ENCODE measurements at regions not wholly inside any gene's neighbourhood (a gene's known extent, or its start where the extent isn't known, plus 50 kb on each side); places are given as distances from the start of the nearest gene placed in this dataset.

DNA sequence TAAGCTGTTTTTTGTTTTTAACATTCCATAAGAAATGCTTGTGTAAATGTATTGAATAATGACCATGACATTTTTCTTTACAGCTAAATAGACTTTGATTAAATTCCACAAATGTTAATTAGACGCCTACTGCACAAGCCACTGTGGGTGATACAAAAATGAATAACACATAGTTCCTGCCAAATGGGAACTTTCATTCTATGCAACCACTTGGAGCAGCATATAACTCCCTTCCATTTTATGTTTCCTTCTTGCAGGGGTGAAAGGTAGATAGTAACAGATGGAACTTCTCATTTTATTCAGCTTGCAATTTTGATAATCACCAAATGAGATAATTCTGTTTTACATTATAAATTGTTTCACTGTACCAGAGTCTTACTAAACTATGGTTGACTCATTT, 70.0 kb upstream of the THUMPD2 start:
- ChIA-PET POLR2A (no interaction called here), CTCF (interaction anchor here (0.5 to 1.2 kb wide), 3 partner anchors 8 to 11 kb away, joined by 3 to 4 read pairs (median 4); no protein-coding TSS in a partner anchor)
- H3K27ac ChIP-seq (ENCODE audit: low read length in 2 of 2): no peak overlapping the region
- no peaks in the 10 kb centered on the region for H4K20me1 ChIP-seq (ENCODE audit: control insufficient read depth, insufficient read depth, low read length, poor library complexity, severe bottlenecking)
- TF ChIP-seq, protein P1, sequence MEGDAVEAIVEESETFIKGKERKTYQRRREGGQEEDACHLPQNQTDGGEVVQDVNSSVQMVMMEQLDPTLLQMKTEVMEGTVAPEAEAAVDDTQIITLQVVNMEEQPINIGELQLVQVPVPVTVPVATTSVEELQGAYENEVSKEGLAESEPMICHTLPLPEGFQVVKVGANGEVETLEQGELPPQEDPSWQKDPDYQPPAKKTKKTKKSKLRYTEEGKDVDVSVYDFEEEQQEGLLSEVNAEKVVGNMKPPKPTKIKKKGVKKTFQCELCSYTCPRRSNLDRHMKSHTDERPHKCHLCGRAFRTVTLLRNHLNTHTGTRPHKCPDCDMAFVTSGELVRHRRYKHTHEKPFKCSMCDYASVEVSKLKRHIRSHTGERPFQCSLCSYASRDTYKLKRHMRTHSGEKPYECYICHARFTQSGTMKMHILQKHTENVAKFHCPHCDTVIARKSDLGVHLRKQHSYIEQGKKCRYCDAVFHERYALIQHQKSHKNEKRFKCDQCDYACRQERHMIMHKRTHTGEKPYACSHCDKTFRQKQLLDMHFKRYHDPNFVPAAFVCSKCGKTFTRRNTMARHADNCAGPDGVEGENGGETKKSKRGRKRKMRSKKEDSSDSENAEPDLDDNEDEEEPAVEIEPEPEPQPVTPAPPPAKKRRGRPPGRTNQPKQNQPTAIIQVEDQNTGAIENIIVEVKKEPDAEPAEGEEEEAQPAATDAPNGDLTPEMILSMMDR (IDR thresholded peaks at IDR 0.05): no peak
- no peak for TF ChIP-seq EZH2 (IDR thresholded peaks at IDR 0.05; ENCODE audit: borderline replicate concordance, insufficient read depth, low read depth, low read length, poor library complexity, severe bottlenecking)
- WGBS (ENCODE audit: insufficient coverage): no CpG with 5 or more reads among the region's 1 CpG
- intact Hi-C loops (cut with micrococcal nuclease): no loop called here
- Mint-ChIP-seq H3K4me1 (peaks cover 13% of the 10 kb centered on the region), H3K9me3 (ENCODE audit: insufficient read depth) (no peaks in the 10 kb centered on the region), H3K4me3 (no peak overlapping the region), H3K27me3 (peaks cover 6% of the 10 kb centered on the region), H3K27ac (no peak overlapping the region)
- no peak overlapping the region for H3K9ac ChIP-seq (ENCODE audit: low read length)
- H3K4me2 ChIP-seq (replicated peaks; ENCODE audit: low read depth, low read length, poor library complexity, severe bottlenecking): no peak overlapping the region
- no peaks in the 10 kb centered on the region for H3K9me3 ChIP-seq (ENCODE audit: control extremely low read depth in 1 of 3, control insufficient read depth in 2 of 3, insufficient read depth in 1 of 3, low read length in 2 of 3)
- no peaks in the 10 kb centered on the region for H3K27me3 ChIP-seq (replicated peaks in 1 of 4; ENCODE audit: control extremely low read depth in 1 of 4, control insufficient read depth in 3 of 4, insufficient read depth in 4 of 4, low read length in 3 of 4)
- ATAC-seq (ENCODE audit: low read depth) (no peak), DNase-seq (no peak)
- no peaks in the 10 kb centered on the region for H3K79me2 ChIP-seq (ENCODE audit: control insufficient read depth, insufficient read depth, low read length)
- H2AFZ ChIP-seq (ENCODE audit: insufficient read depth, low read depth, low read length, poor library complexity, severe bottlenecking): no peak overlapping the region
- peaks cover 10 to 15% of the 10 kb centered on the region in 2 donors for H3K4me1 ChIP-seq (ENCODE audit: control insufficient read depth in 2 of 2, insufficient read depth in 2 of 2, low read length in 2 of 2)
- H3K4me3 ChIP-seq (ENCODE audit: control extremely low read depth in 1 of 5, extremely low read depth in 1 of 5, insufficient read depth in 1 of 5, low read depth in 2 of 5, low read length in 4 of 5): no peak overlapping the region
- no peaks in the 10 kb centered on the region for H3K36me3 ChIP-seq (replicated peaks in 1 of 2; ENCODE audit: control extremely low read depth in 1 of 2, control insufficient read depth in 1 of 2, extremely low read depth in 1 of 2, insufficient read depth in 2 of 2, low read length in 1 of 2)

DNA sequence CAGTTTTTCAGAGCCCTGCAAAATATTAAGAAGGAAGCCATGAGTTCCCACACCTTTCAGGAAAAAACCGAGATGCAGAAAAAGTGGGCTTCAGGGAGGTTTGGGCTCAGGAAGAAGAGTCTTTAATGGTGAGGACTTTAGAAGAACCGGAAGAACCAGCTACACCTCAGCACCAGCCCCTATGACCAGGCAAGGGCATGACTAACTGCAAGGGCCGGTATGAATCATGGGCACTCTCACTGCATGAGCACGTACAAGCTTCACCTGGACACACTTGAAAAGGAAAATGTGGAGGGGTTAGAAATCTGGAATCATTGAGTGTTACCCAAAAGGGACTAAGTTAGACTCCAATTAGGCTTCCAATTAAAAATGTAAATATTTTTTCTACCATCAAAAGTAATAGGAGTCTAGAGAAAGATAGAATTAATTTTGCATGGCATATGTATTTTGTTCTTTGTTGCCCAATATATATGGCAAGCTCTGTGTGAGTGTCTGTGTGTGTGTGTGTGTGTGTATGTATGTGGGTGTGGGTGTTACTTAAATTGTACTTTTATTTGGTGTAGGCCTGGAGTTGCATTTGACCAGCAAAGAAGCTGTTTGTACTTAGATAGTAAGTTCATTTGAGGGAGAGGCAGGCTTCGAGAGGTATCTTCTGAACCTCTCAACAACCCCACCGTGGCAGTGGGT, 66.5 kb upstream of the THUMPD2 start:
- POLR2A ChIA-PET: no interaction called here
- Mint-ChIP-seq H3K27ac (no peak overlapping the region), H3K9me3 (ENCODE audit: insufficient read depth) (no peaks in the 10 kb centered on the region), H3K4me1 (no peaks in the 10 kb centered on the region), H3K4me3 (no peak overlapping the region), H3K27me3 (peaks cover 10% of the 10 kb centered on the region)
- H3K4me3 ChIP-seq (ENCODE audit: control extremely low read depth in 1 of 5, extremely low read depth in 1 of 5, insufficient read depth in 1 of 5, low read depth in 2 of 5, low read length in 4 of 5): no peak overlapping the region
- WGBS (ENCODE audit: insufficient coverage): no CpG with 5 or more reads among the region's 6 CpGs
- CTCF ChIA-PET: no interaction called here
- no peak overlapping the region for H3K4me2 ChIP-seq (replicated peaks; ENCODE audit: low read depth, low read length, poor library complexity, severe bottlenecking)
- DNase-seq (no peak), ATAC-seq (ENCODE audit: low read depth) (no peak)
- H3K36me3 ChIP-seq (replicated peaks in 1 of 2; ENCODE audit: control extremely low read depth in 1 of 2, control insufficient read depth in 1 of 2, extremely low read depth in 1 of 2, insufficient read depth in 2 of 2, low read length in 1 of 2): no peaks in the 10 kb centered on the region
- no peak overlapping the region for H2AFZ ChIP-seq (ENCODE audit: insufficient read depth, low read depth, low read length, poor library complexity, severe bottlenecking)
- H3K27me3 ChIP-seq (replicated peaks in 1 of 4; ENCODE audit: control extremely low read depth in 1 of 4, control insufficient read depth in 3 of 4, insufficient read depth in 4 of 4, low read length in 3 of 4): no peaks in the 10 kb centered on the region
- H3K4me1 ChIP-seq (ENCODE audit: control insufficient read depth in 2 of 2, insufficient read depth in 2 of 2, low read length in 2 of 2): peaks cover 0 to 3% of the 10 kb centered on the region in 2 donors
- H3K9me3 ChIP-seq (ENCODE audit: control extremely low read depth in 1 of 3, control insufficient read depth in 2 of 3, insufficient read depth in 1 of 3, low read length in 2 of 3): no peaks in the 10 kb centered on the region
- no peak overlapping the region for H3K27ac ChIP-seq (ENCODE audit: low read length in 2 of 2)
- TF ChIP-seq, protein P1 (IDR thresholded peaks at IDR 0.05): no peak
- no peak for TF ChIP-seq EZH2 (IDR thresholded peaks at IDR 0.05; ENCODE audit: borderline replicate concordance, insufficient read depth, low read depth, low read length, poor library complexity, severe bottlenecking)
- H3K9ac ChIP-seq (ENCODE audit: low read length): no peak overlapping the region
- intact Hi-C loops (cut with micrococcal nuclease): no loop called here
- no peaks in the 10 kb centered on the region for H4K20me1 ChIP-seq (ENCODE audit: control insufficient read depth, insufficient read depth, low read length, poor library complexity, severe bottlenecking)
- H3K79me2 ChIP-seq (ENCODE audit: control insufficient read depth, insufficient read depth, low read length): no peaks in the 10 kb centered on the region

Data from B cell (primary cell).